ENCODE measurements at regions not wholly inside any gene's neighbourhood (a gene's known extent, or its start where the extent isn't known, plus 50 kb on each side); places are given as distances from the start of the nearest gene placed in this dataset.

GRCh38 chr12:24125280-24125679, 175.8 kb upstream of the SOX5 start:
- Histone ChIP-seq H3K9me3 (no peaks in the 10 kb centered on the region), H3K27ac (no peak overlapping the region), H3K4me3 (no peak overlapping the region), H3K27me3 (no peaks in the 10 kb centered on the region), H3K36me3 (no peaks in the 10 kb centered on the region), H3K4me1 (peaks cover 0 to 11% (median 0%) of the 10 kb centered on the region in 4 donors)
- TF ChIP-seq, protein P1, sequence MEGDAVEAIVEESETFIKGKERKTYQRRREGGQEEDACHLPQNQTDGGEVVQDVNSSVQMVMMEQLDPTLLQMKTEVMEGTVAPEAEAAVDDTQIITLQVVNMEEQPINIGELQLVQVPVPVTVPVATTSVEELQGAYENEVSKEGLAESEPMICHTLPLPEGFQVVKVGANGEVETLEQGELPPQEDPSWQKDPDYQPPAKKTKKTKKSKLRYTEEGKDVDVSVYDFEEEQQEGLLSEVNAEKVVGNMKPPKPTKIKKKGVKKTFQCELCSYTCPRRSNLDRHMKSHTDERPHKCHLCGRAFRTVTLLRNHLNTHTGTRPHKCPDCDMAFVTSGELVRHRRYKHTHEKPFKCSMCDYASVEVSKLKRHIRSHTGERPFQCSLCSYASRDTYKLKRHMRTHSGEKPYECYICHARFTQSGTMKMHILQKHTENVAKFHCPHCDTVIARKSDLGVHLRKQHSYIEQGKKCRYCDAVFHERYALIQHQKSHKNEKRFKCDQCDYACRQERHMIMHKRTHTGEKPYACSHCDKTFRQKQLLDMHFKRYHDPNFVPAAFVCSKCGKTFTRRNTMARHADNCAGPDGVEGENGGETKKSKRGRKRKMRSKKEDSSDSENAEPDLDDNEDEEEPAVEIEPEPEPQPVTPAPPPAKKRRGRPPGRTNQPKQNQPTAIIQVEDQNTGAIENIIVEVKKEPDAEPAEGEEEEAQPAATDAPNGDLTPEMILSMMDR (IDR thresholded peaks at IDR 0.05), result no peak
- TF ChIP-seq EP300 (IDR thresholded peaks at IDR 0.05) (no peak), POLR2AphosphoS5 (IDR thresholded peaks at IDR 0.05) (no peak), POLR2A (IDR thresholded peaks at IDR 0.05) (no peak)
- WGBS, 5 donors, result 80 to 95% (median 89%) methylated on average over 4 of the region's 4 CpGs
- intact Hi-C loops (cut with DNase I; ENCODE audit: low total_unique reads), result no loop called here
- no peak for DNase-seq

DNA sequence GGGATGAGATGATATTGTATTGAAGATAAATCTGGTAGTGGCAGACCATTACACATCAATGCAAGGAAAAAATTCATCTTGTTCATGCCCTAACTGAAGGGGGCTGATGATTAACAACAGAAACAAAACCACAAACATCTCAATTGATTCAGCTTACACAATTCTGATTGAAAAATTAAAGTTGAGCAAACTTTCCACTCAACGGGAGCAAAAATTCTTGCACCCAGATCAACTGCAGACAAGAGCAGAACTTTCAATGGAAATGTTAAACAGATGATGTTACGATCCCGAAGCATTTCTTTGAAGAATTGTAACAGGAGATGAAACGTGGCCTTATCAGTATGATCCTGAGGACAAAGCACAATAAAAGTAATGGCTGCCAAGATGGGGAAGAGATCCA, 172.4 kb upstream of the SOX5 start:
- no peaks in the 10 kb centered on the region for H3K36me3 ChIP-seq
- TF ChIP-seq EP300 (IDR thresholded peaks at IDR 0.05) (no peak), POLR2AphosphoS5 (IDR thresholded peaks at IDR 0.05) (no peak), POLR2A (IDR thresholded peaks at IDR 0.05) (no peak)
- TF ChIP-seq, protein P1 (IDR thresholded peaks at IDR 0.05), result no peak
- H3K9me3 ChIP-seq, result no peaks in the 10 kb centered on the region
- 53 to 67% (median 64%) methylated on average over 4 of the region's 4 CpGs for WGBS, 5 donors
- intact Hi-C loops (cut with DNase I; ENCODE audit: low total_unique reads), result no loop called here
- peaks cover 0 to 24% (median 0%) of the 10 kb centered on the region in 4 donors for H3K4me1 ChIP-seq
- H3K4me3 ChIP-seq, result no peak overlapping the region
- no peak for DNase-seq
- H3K27ac ChIP-seq, result no peak overlapping the region
- no peaks in the 10 kb centered on the region for H3K27me3 ChIP-seq

GRCh38 chr12:24118668-24119067, 169.2 kb upstream of the SOX5 start:
- no peak overlapping the region for H3K4me3 ChIP-seq
- no peak for DNase-seq
- H3K36me3 ChIP-seq, result no peaks in the 10 kb centered on the region
- H3K9me3 ChIP-seq, result no peaks in the 10 kb centered on the region
- 56 to 81% (median 70%) methylated on average over 1 of the region's 1 CpG for WGBS, 5 donors
- no peak overlapping the region for H3K27ac ChIP-seq
- H3K4me1 ChIP-seq, result peaks cover 0 to 24% (median 0%) of the 10 kb centered on the region in 4 donors
- H3K27me3 ChIP-seq, result no peaks in the 10 kb centered on the region
- intact Hi-C loops (cut with DNase I; ENCODE audit: low total_unique reads), result no loop called here
- TF ChIP-seq POLR2A (IDR thresholded peaks at IDR 0.05) (no peak), POLR2AphosphoS5 (IDR thresholded peaks at IDR 0.05) (no peak), EP300 (IDR thresholded peaks at IDR 0.05) (no peak)
- TF ChIP-seq, protein P1 (IDR thresholded peaks at IDR 0.05), result no peak

GRCh38 chr12:24116548-24116947, 167.1 kb upstream of the SOX5 start:
- Histone ChIP-seq H3K27me3 (no peaks in the 10 kb centered on the region), H3K4me3 (no peak overlapping the region), H3K4me1 (peaks cover 0 to 13% (median 0%) of the 10 kb centered on the region in 4 donors), H3K9me3 (no peaks in the 10 kb centered on the region), H3K27ac (no peak overlapping the region), H3K36me3 (no peaks in the 10 kb centered on the region)
- 0 to 50% (median 44%) methylated on average over 1 of the region's 1 CpG for WGBS, 5 donors
- TF ChIP-seq, protein P1 (IDR thresholded peaks at IDR 0.05), result no peak
- intact Hi-C loops (cut with DNase I; ENCODE audit: low total_unique reads), result no loop called here
- DNase-seq, result no peak

Data from stomach (tissue), 8 donors.